ENCODE measurements at regions not wholly inside any gene's neighbourhood (a gene's known extent, or its start where the extent isn't known, plus 50 kb on each side); places are given as distances from the start of the nearest gene placed in this dataset.

GRCh38 chr20:56994006-56994405 lies 272.4 kb downstream of the BMP7 start:
- TF ChIP-seq CTCF (IDR thresholded peaks at IDR 0.05), result no peak
- TF ChIP-seq POLR2A (IDR thresholded peaks at IDR 0.05), result no peak

Data from right lobe of liver (tissue), 4 donors.